T-helper 2 cell (primary cell): ENCODE measurements at regions not wholly inside any gene's neighbourhood (a gene's known extent, or its start where the extent isn't known, plus 50 kb on each side); places are given as distances from the start of the nearest gene placed in this dataset.
"Not testable (repeated sequence)": the region's sequence is repeated elsewhere in the genome, so short reads cannot be mapped to it uniquely, and the experiment has no call there.

Experiments used
- DNase-seq, 5 experiments: peaks; one replicate each; pipeline versions ENCODE4 v3.0.0 to v3.0.0-alpha.2; 2012 to 2022

GRCh38 chr22:22745225-22746060, 101.0 kb downstream of the GGTLC2 start:
- peak in 3 of 5 experiments; percentile 26 to 43 (median 31) for DNase-seq

- no peak for DNase-seq
Measured at GRCh38 chr22:22746061-22746962, 101.9 kb downstream of the GGTLC2 start.

GRCh38 chr22:22746963-22747933, 102.8 kb downstream of the GGTLC2 start:
- no peak for DNase-seq

- peak in 1 of 5 experiments; percentile 49 for DNase-seq
Measured at GRCh38 chr22:22748297-22748743, 103.9 kb downstream of the GGTLC2 start.

GRCh38 chr22:22748756-22749155, 104.3 kb downstream of the GGTLC2 start:
- DNase-seq = no peak

GRCh38 chr22:22749167-22749758, 104.8 kb downstream of the GGTLC2 start:
- DNase-seq = no peak

- DNase-seq = no peak
Measured at GRCh38 chr22:22750335-22751042, 106.1 kb downstream of the GGTLC2 start.

GRCh38 chr22:22751043-22751603, 106.7 kb downstream of the GGTLC2 start:
- no peak for DNase-seq

- DNase-seq = no peak
Measured at GRCh38 chr22:22752199-22752555, 107.8 kb downstream of the GGTLC2 start.

- DNase-seq = peak in 3 of 5 experiments; percentile 14 to 47 (median 26)
Measured at GRCh38 chr22:22752556-22753477, 108.4 kb downstream of the GGTLC2 start.

- peak; percentile 48 to 82 (median 67) for DNase-seq
Measured at GRCh38 chr22:22753526-22754267, 109.3 kb downstream of the GGTLC2 start.

GRCh38 chr22:22754268-22754657, 109.8 kb downstream of the GGTLC2 start:
- no peak for DNase-seq

- DNase-seq = no peak
Measured at GRCh38 chr22:22754961-22755777, 110.8 kb downstream of the GGTLC2 start.

GRCh38 chr22:22755778-22756100, 111.3 kb downstream of the GGTLC2 start:
- no peak for DNase-seq

GRCh38 chr22:22756109-22756508, 111.7 kb downstream of the GGTLC2 start:
- peak in 1 of 5 experiments; percentile 19 for DNase-seq

GRCh38 chr22:22756551-22757201, 112.3 kb downstream of the GGTLC2 start:
- peak in 2 of 5 experiments; percentile 18 to 50 for DNase-seq

GRCh38 chr22:22758101-22758807, 113.8 kb downstream of the GGTLC2 start:
- DNase-seq = not testable (repeated sequence)
